GM12873 (cell line): ENCODE measurements at regions not wholly inside any gene's neighbourhood (a gene's known extent, or its start where the extent isn't known, plus 50 kb on each side); places are given as distances from the start of the nearest gene placed in this dataset.

Experiments used
- TF ChIP-seq, protein P1 (sequence below): IDR thresholded peaks from 2 replicates; pipeline ENCODE4 v1.5.1; 2012; ENCODE audit warnings: low read depth, mild to moderate bottlenecking, moderate library complexity, low read length, control low read depth; ENCODE audit not compliant: insufficient read depth; ENCODE audit errors: missing control alignments

DNA sequence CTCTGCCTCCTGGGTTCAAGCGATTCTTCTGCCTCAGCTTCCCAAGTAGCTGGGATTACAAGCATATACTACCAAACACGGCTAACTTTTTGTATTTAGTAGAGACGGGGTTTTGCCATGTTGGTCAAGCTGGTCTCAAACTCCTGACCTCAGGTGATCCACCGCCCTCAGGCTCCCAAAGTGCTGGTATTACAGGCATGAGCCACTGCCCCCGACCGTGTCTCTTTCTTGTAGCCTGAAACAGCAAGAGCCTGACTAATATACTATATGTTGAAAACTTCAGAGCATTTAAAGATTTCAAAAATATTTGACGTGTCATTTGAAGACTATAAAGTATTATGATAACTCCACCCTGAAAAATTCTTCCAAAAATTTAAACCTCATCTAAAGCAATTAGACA is 71.7 kb upstream of the ZNF648 start:
- TF ChIP-seq, protein P1, sequence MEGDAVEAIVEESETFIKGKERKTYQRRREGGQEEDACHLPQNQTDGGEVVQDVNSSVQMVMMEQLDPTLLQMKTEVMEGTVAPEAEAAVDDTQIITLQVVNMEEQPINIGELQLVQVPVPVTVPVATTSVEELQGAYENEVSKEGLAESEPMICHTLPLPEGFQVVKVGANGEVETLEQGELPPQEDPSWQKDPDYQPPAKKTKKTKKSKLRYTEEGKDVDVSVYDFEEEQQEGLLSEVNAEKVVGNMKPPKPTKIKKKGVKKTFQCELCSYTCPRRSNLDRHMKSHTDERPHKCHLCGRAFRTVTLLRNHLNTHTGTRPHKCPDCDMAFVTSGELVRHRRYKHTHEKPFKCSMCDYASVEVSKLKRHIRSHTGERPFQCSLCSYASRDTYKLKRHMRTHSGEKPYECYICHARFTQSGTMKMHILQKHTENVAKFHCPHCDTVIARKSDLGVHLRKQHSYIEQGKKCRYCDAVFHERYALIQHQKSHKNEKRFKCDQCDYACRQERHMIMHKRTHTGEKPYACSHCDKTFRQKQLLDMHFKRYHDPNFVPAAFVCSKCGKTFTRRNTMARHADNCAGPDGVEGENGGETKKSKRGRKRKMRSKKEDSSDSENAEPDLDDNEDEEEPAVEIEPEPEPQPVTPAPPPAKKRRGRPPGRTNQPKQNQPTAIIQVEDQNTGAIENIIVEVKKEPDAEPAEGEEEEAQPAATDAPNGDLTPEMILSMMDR: no peak

GRCh38 chr1:182129398-182129797 is 67.9 kb upstream of the ZNF648 start:
- TF ChIP-seq, protein P1: no peak

GRCh38 chr1:182128502-182128901 is 67.0 kb upstream of the ZNF648 start:
- TF ChIP-seq, protein P1: no peak

DNA sequence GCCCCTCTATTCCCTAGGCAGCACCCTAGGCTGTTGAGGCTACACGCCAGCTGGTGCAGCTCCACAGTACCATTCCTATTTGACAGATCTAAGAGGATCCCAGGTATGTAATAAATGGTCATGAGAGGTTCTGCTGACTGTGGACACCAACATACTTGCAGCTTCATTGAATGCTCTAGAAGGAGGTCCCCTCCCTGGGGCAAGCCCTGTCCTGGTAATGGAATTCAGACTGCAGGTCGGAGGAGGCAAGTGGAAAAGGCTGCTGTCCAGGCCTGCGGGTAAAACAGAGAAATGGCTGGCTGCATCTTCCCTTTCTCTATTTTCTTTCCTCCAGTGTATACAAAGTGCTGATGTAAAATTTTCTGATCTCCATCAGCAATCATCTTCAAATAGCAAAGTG is 66.1 kb upstream of the ZNF648 start:
- TF ChIP-seq, protein P1: no peak

- TF ChIP-seq, protein P1: no peak
These were observed 64.8 kb upstream of the ZNF648 start for GRCh38 chr1:182126272-182126800.

- TF ChIP-seq, protein P1: no peak
These were observed 61.4 kb upstream of the ZNF648 start for GRCh38 chr1:182122913-182123260.

DNA sequence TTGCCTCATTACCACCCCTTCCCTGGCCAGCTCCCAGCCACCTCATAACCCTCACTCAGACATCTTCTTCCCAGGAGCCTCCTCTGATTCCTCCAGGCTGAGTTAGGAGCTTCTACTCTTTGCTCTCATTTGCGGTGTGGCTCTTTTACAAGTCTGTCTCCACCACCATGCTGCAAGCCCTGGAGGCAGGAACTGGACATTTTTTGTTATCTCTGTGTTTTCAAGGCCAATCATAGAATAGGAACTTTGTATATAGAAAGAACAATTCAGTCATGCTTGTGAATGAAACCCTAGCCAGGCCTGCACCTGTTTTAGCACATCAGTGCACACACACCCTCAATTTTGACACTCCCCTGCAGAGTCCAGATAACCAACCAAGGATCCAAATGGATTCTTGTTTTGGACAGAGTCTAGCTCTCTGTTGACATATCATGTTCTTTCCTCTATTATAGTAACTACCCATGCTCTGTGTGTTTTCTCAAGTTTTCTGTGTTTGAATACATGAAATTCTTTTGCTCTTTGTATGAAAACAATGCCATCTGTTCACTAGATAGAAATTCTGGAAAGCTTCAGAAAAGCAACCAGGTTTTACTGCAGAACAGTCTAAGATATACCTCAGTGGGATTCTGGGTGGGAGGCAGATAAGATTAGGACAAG is 60.9 kb upstream of the ZNF648 start:
- TF ChIP-seq, protein P1: no peak
